ENCODE measurements at regions not wholly inside any gene's neighbourhood (a gene's known extent, or its start where the extent isn't known, plus 50 kb on each side); places are given as distances from the start of the nearest gene placed in this dataset.
A peak's percentile ranks its signal among the peaks of the same experiment; 100 is the strongest.

DNA sequence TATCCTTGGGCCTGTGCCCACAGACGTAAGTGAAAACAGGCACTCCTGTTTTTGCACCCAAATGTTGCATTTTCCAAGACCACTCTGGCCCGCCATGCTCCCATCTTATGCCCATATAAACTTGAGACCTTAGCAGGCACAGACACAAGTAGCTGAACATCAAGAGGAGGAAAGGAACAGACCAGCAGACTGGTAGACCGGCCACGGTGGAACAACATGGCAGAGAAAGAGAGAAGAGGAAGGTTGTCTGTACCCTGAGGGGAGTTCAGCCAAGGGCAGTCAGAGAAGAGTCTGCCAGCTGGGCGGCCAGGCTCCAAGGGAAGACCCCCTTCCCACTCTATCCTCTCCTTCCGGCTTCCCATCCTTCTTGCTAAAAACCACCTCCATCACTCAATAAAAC, 85.3 kb downstream of the GPR37 start:
- no peak overlapping the region for H2BK15ac ChIP-seq (ENCODE audit: low read depth, low read length)
- no peaks in the 10 kb centered on the region for H3K79me2 ChIP-seq (ENCODE audit: insufficient read depth, low read length)
- no peak overlapping the region for H2BK120ac ChIP-seq (ENCODE audit: low read depth, low read length, poor library complexity, severe bottlenecking)
- no peak overlapping the region for H2AFZ ChIP-seq (ENCODE audit: low read length)
- no peaks in the 10 kb centered on the region for H3K36me3 Mint-ChIP-seq (ENCODE audit: insufficient read depth in 1 of 3, low read depth in 3 of 3)
- H4K20me1 ChIP-seq (ENCODE audit: control insufficient read depth, insufficient read depth, insufficient read length) = no peaks in the 10 kb centered on the region
- no CpG with 5 or more reads among the region's 6 CpGs for WGBS (ENCODE audit: extremely low coverage, insufficient read length, low lambda C conversion rate)
- H3K4me1 Mint-ChIP-seq = peaks cover 15% of the 10 kb centered on the region in 2 experiments; a peak in 3 of 4 replicates
- no peak overlapping the region for H3K4me2 ChIP-seq (ENCODE audit: insufficient read depth, insufficient read length, low read length)
- H3T11ph ChIP-seq (ENCODE audit: low read length) = no peak overlapping the region
- H3K9me3 ChIP-seq (ENCODE audit: control insufficient read depth, low read depth, low read length) = no peaks in the 10 kb centered on the region
- H3K9me3 Mint-ChIP-seq = no peaks in the 10 kb centered on the region
- H3K27ac ChIP-seq (ENCODE audit: insufficient read length, low read depth, low read length) = no peak overlapping the region
- no peak overlapping the region for H2BK20ac ChIP-seq (ENCODE audit: low read depth, low read length, poor library complexity, severe bottlenecking)
- DNase-seq = no peak
- no peaks in the 10 kb centered on the region for H3K79me1 ChIP-seq (ENCODE audit: insufficient read depth, low read depth, low read length, poor library complexity, severe bottlenecking)
- no peak overlapping the region for H2AK5ac ChIP-seq (ENCODE audit: insufficient read length, low read length)
- H3K18ac ChIP-seq (ENCODE audit: insufficient read length, low read depth, low read length) = no peak overlapping the region
- H3K23ac ChIP-seq (ENCODE audit: insufficient read length, low read depth, low read length) = no peak overlapping the region
- no peaks in the 10 kb centered on the region for H3K27me3 Mint-ChIP-seq (ENCODE audit: low read depth)
- no peak overlapping the region for H3K56ac ChIP-seq (ENCODE audit: insufficient read length, low read depth, low read length)
- no peak overlapping the region for H3K14ac ChIP-seq (ENCODE audit: insufficient read depth, low read length)
- no peaks in the 10 kb centered on the region for H3K4me1 ChIP-seq (ENCODE audit: insufficient read depth, low read length)
- H3K9ac ChIP-seq (ENCODE audit: extremely low read depth, insufficient read length, low read length) = no peak overlapping the region
- TF ChIP-seq, protein P1, sequence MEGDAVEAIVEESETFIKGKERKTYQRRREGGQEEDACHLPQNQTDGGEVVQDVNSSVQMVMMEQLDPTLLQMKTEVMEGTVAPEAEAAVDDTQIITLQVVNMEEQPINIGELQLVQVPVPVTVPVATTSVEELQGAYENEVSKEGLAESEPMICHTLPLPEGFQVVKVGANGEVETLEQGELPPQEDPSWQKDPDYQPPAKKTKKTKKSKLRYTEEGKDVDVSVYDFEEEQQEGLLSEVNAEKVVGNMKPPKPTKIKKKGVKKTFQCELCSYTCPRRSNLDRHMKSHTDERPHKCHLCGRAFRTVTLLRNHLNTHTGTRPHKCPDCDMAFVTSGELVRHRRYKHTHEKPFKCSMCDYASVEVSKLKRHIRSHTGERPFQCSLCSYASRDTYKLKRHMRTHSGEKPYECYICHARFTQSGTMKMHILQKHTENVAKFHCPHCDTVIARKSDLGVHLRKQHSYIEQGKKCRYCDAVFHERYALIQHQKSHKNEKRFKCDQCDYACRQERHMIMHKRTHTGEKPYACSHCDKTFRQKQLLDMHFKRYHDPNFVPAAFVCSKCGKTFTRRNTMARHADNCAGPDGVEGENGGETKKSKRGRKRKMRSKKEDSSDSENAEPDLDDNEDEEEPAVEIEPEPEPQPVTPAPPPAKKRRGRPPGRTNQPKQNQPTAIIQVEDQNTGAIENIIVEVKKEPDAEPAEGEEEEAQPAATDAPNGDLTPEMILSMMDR (conservative IDR thresholded peaks at IDR 0.05) = no peak
- H3K23me2 ChIP-seq (ENCODE audit: insufficient read length, low read depth, low read length, poor library complexity, severe bottlenecking) = no peaks in the 10 kb centered on the region
- H4K5ac ChIP-seq (ENCODE audit: insufficient read length, low read depth, low read length) = no peak overlapping the region
- H2BK5ac ChIP-seq (ENCODE audit: insufficient read length, low read length) = no peak overlapping the region
- H3K27me3 ChIP-seq (ENCODE audit: insufficient read depth, low read length) = no peaks in the 10 kb centered on the region
- H4K8ac ChIP-seq (replicated peaks; ENCODE audit: insufficient read length, low read depth, low read length) = no peak overlapping the region
- peak overlapping the region in 1 of 3 experiments; percentile 74; a peak in 2 of 7 replicates for H3K27ac Mint-ChIP-seq
- H2BK12ac ChIP-seq (ENCODE audit: insufficient read length, low read depth, low read length) = no peak overlapping the region
- H3K4me3 Mint-ChIP-seq = no peak overlapping the region
- no peak overlapping the region for H4K91ac ChIP-seq (ENCODE audit: insufficient read length, low read depth, low read length)
- H3K4ac ChIP-seq (ENCODE audit: low read depth, low read length) = no peak overlapping the region

Measured in H9 (cell line).